ENCODE measurements at regions not wholly inside any gene's neighbourhood (a gene's known extent, or its start where the extent isn't known, plus 50 kb on each side); places are given as distances from the start of the nearest gene placed in this dataset.

- no peak for TF ChIP-seq EZH2 (IDR thresholded peaks at IDR 0.05; ENCODE audit: low read length, missing control alignments)
- TF ChIP-seq, protein P1, sequence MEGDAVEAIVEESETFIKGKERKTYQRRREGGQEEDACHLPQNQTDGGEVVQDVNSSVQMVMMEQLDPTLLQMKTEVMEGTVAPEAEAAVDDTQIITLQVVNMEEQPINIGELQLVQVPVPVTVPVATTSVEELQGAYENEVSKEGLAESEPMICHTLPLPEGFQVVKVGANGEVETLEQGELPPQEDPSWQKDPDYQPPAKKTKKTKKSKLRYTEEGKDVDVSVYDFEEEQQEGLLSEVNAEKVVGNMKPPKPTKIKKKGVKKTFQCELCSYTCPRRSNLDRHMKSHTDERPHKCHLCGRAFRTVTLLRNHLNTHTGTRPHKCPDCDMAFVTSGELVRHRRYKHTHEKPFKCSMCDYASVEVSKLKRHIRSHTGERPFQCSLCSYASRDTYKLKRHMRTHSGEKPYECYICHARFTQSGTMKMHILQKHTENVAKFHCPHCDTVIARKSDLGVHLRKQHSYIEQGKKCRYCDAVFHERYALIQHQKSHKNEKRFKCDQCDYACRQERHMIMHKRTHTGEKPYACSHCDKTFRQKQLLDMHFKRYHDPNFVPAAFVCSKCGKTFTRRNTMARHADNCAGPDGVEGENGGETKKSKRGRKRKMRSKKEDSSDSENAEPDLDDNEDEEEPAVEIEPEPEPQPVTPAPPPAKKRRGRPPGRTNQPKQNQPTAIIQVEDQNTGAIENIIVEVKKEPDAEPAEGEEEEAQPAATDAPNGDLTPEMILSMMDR (conservative IDR thresholded peaks at IDR 0.05 in 1 of 2, IDR thresholded peaks at IDR 0.05 in 1 of 2; ENCODE audit: low read depth in 1 of 2, low read length in 2 of 2): no peak
Observed at GRCh38 chr5:91532779-91533178, 149.7 kb upstream of the ARRDC3 start.

Data from fibroblast of lung (primary cell).